ENCODE measurements at regions not wholly inside any gene's neighbourhood (a gene's known extent, or its start where the extent isn't known, plus 50 kb on each side); places are given as distances from the start of the nearest gene placed in this dataset.

DNA sequence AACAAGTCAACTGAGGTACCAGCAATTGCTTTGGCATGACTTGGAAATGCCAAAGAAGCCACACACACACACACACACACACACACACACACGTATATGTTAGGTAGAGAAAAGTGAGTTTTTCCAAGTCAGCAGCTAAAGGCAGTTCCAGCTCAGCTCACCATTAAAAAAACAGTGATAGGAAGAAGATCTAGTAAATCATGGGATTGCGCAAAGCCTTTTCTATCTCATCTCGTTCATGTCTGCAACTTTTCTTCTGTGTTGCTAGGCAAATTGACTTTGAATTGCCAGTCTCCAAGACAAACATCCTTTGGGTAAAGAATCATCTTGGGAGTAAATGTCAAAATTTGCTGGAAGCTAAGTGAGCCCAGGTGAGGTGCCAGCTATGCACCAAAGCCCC, 500.1 kb downstream of the ENC1 start:
- no peak for DNase-seq

DNA sequence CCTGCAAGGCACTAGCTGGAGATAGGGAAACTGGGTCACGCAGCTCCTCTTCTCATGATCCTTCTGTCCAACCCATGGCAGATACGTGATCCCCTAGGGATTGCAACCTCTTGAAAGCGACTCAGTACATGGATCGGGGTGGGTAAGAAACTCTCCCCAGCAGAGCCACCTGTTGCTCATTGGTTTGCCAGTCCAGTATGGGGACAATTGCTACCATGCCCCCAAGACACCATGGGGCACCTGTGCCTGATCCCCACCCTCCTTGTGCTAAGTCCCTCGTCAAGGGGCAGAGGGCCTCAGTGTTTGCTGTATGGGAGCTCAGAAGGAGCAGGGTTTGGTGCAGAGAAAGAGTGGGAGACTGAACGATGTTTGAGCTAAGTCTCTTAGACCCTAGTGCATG, 500.9 kb downstream of the ENC1 start:
- DNase-seq: no peak

DNA sequence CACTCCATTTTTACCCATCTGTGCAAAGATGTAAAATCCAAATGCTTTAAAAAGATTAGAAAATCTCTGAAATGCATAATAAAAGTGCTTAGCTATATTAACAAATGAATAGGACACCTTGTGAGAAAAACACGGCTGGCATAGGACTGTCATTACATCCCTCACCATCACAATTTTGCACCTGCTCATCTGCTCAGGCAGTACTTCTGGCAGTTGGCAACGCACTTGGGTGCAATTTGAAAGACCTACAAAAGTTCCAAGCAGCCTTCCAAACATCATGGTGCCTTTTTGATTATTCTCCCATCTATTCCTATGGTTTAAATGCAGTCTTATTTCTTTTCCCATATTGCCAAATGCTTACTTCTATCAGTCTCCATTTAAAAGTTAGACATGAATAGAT, 501.8 kb downstream of the ENC1 start:
- no peak for DNase-seq

DNA sequence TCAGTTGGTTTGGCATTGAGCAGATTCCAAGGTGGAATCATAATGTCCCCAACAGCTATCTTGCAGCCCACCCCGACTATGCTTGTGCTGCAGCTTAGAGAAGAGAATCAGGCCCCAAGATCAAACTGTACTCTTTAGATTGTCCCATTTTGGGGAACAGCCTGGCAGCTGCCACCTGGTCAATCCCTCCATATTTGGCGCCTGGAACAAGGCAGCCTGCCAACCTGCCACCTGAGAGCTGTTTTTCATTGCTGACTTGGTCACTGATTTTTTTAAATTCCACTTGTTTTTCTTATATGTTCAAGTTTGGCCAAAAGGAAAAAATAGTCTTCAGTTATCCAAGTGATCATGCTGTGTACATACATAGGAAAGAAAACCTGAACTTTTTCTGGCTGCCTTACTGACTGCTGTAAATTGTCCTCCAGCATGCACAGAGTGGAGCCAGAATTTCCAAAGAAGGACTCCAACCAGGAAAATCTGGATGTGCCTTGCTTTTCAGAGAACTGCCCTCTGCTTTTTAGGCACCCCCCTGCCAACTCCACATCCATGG, 504.2 kb downstream of the ENC1 start:
- no peak for DNase-seq

GRCh38 chr5:74135033-74135432, 505.5 kb downstream of the ENC1 start:
- no peak for DNase-seq

DNA sequence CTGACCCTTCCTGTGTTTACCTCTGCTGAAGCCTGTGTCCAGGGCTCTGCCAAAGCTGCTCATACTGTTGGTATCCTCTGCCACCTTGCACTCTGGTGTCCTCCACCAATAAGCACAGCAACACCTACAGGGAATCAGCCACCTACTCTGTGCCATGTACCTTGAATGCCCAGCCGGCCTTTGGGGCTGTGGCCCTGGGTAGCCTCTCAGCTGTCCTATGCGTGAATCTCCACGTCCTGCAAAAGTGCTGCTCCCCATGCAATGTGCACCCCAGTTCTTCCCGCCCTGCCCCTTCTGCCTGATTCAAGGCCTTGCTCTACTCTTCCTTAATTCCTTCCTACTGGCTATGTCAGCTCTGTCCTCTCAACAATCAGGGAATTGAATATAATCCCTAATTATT, 506.5 kb downstream of the ARHGEF28 start:
- DNase-seq: no peak

- no peak for DNase-seq
These were observed 505.3 kb downstream of the ARHGEF28 start for GRCh38 chr5:74131250-74131649.

DNA sequence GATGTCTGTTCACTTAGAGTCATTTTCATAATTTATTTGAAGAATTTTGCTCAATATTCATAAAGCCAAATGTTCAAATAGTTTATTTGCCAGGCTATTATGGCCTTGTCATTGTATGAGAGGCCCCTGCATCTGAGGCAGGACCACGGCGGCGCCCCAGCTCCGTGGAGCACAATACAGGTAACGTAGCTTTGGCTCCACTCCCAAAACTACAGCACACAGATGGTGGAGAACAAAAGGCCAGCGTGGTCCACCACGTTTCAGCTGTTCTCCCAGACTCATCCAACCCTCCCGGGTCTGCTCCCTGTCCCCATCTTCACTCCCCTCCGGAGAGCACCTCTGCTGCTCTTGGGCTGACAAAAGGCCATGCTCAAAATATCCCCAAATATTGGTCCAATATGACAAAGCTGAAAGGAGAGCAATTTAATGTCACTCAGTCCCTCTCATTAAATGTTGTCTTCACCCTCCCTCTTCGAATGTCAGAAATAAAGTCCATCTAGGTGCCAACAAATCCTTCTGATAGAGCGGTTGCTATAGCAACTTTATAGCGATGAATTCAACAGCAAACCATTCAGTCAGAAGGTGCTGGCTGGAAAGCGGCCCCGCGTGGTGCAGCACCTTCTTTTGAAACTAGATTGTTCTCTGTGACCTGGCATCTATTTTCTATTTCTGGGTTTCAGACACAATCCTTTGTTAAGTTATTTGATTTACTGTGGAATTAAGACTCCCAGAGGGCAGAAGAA, 504.3 kb downstream of the ARHGEF28 start:
- peak; percentile 89 for DNase-seq

GRCh38 chr5:74127381-74128320, 501.7 kb downstream of the ARHGEF28 start:
- peak; percentile 62 for DNase-seq

GRCh38 chr5:74126294-74126693, 500.3 kb downstream of the ARHGEF28 start:
- no peak for DNase-seq

DNA sequence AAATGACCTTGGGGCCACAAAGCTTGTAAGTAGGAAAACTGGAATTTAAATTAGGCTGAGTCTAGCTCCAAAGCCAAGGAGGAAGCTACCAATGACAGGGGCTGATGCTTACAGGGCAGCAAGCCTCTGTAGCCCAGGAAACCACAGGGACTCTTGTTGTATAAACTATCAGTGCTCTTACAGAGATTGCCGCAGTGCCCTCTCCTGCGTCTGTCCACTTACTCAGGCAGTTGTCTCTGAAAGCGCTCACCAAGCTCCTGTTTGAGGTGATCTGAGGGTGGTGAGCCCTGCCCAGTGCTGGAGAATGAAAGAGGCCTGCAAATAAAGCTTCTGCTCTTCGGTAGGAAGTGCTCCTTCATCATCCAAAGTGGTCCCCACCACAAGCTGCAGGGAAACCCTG, 498.8 kb downstream of the ARHGEF28 start:
- no peak for DNase-seq

DNA sequence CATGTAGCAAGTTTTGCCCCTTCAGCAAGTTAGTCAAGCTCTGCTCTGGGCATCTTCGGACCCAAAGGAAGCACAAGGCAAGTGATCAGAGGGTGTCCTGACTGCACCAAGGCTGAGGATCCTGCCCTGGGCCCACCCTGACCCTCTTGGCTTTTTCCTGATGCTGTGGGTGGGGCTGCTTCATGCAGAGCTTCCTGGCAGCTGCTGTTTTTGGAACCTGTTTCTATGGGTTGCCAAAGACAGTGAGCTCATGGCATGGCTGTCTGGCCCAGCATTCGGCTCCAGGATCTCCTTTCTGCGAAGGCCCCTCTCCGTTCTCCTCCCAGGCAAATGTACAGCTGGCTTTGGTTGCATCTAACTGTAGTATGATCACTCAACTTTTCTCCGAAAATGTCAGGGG, 497.9 kb downstream of the ARHGEF28 start:
- no peak for DNase-seq

DNA sequence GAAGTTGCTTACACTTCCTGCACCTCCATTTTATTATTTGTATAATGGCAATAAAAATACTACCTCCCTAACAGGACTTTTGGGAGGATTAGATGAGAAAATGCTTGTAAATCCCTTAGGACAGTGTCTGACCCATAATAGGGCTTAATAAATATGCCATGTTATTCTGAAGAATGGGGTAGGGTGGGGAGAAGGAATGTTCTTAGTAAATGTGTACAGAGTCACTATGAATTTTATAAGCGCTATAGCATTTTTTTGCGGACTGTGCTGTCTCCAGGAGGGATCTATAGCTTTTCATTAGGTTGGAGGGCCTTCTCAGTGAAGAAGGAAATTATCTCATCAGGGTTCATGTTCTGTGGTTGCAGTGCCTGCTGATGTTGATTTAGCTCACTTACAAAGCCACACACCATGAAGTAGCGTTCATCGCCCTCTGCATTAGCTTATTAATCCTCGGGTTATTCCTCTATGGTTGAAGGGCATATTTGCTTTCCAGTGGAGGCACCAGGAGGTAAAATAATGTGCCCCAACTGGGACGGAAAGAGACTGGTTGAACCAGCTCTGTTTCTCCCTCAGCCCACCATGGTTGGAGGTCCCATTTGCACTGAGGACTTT, 497.1 kb downstream of the ARHGEF28 start:
- DNase-seq: no peak

- no peak for DNase-seq
These were observed 496.2 kb downstream of the ARHGEF28 start for GRCh38 chr5:74122175-74122574.

DNA sequence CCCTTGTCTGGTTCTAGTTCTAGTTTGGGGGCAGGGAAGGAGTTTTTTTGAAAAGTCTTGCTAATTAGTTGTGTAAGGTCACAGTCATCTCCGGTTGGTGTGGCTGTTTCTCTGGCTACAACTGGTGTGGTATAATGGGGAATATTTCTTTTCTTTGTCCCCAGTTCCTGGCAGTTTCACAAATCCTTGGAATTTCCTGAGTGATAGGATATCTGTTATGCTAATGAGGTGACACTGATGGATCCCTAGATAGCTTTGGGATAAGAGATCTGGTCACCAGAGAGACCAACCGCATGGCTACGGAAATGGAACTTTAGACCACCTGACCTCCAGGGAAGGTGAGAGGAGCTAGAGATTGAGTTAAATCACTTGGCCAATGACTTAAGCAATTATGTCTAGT, 494.6 kb downstream of the ARHGEF28 start:
- no peak for DNase-seq

GRCh38 chr5:74118071-74118470, 492.1 kb downstream of the ARHGEF28 start:
- no peak for DNase-seq

GRCh38 chr5:74116984-74117383, 491.0 kb downstream of the ARHGEF28 start:
- no peak for DNase-seq

DNA sequence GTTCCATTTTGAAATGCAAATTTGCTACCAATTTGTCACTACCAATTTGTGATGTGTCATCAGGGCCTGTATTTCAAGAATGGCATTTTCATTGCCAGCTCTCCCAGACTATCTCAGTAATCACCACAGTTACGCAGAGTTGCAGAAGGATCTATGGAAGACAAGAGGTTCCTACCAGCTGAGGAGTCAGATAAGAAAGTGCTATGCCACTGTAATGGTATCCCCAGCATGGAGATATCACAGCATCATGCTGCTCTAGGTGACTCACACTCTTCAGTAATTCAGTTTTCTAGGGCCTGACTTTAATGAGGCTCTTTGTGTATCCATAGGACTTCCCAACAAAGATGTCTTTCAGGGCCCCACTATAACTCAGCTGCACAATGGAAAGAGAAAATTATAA, 490.3 kb downstream of the ARHGEF28 start:
- no peak for DNase-seq

- no peak for DNase-seq
These were observed 487.9 kb downstream of the ARHGEF28 start for GRCh38 chr5:74113927-74114326.

- no peak for DNase-seq
These were observed 487.2 kb downstream of the ARHGEF28 start for GRCh38 chr5:74113196-74113540.

DNA sequence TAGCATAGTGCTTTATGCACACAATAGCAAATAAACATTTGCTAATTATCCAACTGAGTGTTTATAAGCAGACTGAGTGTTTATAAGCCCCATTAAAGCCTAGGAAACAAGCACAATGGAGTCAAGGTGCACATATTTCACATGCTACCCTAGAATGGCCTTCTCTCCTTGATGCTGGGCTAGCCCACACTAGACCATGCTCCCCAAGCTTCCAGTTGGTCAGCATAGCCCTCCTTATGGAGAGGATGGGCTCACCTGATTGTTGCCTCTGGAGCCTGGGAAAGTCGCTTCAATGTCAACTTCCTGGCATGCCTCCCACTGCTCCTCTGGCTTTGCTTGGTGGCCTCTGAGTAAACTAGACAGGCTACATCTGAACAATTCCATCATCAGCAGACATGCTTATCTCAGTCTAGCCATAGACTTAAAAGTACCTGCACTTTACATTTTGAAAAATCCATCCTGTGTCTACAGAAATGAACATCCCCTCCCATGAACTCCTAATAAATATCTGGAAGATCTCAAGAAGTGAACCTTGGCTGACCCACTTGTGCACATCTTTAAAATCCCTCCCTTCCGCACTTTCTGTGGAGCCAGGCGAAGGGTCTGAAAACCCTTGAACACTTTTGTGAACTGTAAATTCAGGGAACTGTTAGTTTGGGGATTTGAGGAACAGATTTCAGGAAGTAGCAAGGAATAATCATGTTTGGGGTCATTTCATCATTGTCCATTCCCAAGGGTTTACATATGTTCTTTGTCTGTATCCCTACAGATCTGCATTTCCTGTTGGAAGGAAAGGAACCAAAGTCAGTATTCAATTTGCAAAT, 486.6 kb downstream of the ARHGEF28 start:
- DNase-seq: no peak

DNA sequence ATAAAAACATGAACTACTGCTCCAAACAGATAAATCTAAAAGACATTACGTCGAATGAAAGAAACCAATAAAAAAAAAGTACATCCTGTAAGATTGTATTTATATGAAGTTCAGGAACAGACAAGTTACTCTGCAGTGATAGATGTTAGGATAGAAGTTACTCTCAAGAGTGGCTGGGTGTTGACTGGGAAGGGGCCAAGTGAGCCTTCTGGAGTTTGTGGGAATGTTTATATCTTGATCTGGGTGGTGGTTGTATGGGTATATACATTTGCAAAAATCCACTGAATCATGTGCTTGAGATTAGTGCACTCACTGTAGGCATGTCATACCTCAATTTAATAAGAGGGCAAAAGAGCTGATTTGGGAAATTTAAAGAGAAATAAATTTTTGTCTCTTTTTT, 485.8 kb downstream of the ARHGEF28 start:
- DNase-seq: no peak

GRCh38 chr5:74109344-74109743, 483.3 kb downstream of the ARHGEF28 start:
- DNase-seq: no peak
